HCT116 (cell line): ENCODE measurements at regions not wholly inside any gene's neighbourhood (a gene's known extent, or its start where the extent isn't known, plus 50 kb on each side); places are given as distances from the start of the nearest gene placed in this dataset.

Experiments
- ATAC-seq: fragments of 200-7000 bp; cut with Tn5 transposase; 2 replicates; pipeline ENCODE4 v1.9.1; 2020; ENCODE audit warnings: mild to moderate bottlenecking, moderate library complexity
- BruUV-seq: library from RNA; stranded (reverse); fragments of 400-500 nt; replicated peaks from 2 replicates; lab custom pipeline; 2021; lab: Mats Ljungman, UMichigan
- CTCF ChIA-PET: fragments of 300-600 bp; sonication (Branson Sonifier 250); formaldehyde crosslinking; loops from one replicate; lab custom pipeline; 2021; ENCODE audit warnings: antibody characterized with exemption; lab: Charles Lee
- POLR2A ChIA-PET: fragments of 300-600, 350-600 bp; sonication (Branson Sonifier 250); formaldehyde crosslinking; loops from one replicate; lab custom pipeline; 2021; ENCODE audit warnings: antibody characterized with exemption; lab: Charles Lee
- RAD21 ChIA-PET, 2 experiments: fragments of 300-600 bp; sonication (Branson Sonifier 250); formaldehyde crosslinking; loops; one replicate each; lab custom pipeline; 2023; ENCODE audit warnings: low total read pairs in 2 of 2; ENCODE audit not compliant: uncharacterized antibody in 2 of 2, unreplicated experiment in 2 of 2, low non-redundant PET in 1 of 2; lab: Charles Lee
- DNase-seq: peaks from one replicate; pipeline ENCODE4 v3.0.0-alpha.2; 2010; ENCODE audit warnings: low read depth, low spot score
- H2AFZ ChIP-seq: fragments of 200-600 bp; shearing (Covaris generic), sonication (generic); 2 replicates; pipeline ENCODE4 v1.6.1; 2017; ENCODE audit warnings: low read depth, mixed run types, mixed read lengths, antibody characterized with exemption, low read length; ENCODE audit not compliant: poor library complexity, severe bottlenecking
- H3K27ac ChIP-seq: 2 replicates; pipeline ENCODE4 v1.5.1; 2012; ENCODE audit warnings: low read depth, low read length
- H3K27me3 ChIP-seq: fragments of 200-600 bp; sonication (generic); 2 replicates; pipeline ENCODE4 v1.6.1; 2016; ENCODE audit warnings: mixed run types, low read length, mixed read lengths; ENCODE audit not compliant: insufficient read depth
- H3K36me3 ChIP-seq, 2 experiments: fragments of 200-500 bp in 1 of 2; fragments of 200-600 bp in 1 of 2; sonication (Bioruptor generic) in 1 of 2; sonication (generic) in 1 of 2; 2 replicates each; pipeline versions ENCODE4 v1.5.1 to v1.6.1; 2014 to 2016; ENCODE audit warnings: low read length in 2 of 2, inconsistent platforms in 1 of 2, mixed read lengths in 1 of 2, mixed run types in 1 of 2; ENCODE audit not compliant: insufficient read depth in 2 of 2, control insufficient read depth in 1 of 2
- H3K4me1 ChIP-seq, 2 experiments: fragments of 200-600 bp in 1 of 2; sonication (generic) in 1 of 2; 2 replicates each; pipeline versions ENCODE4 v1.5.1 to v1.6.1; 2012 to 2017; ENCODE audit warnings: low read length in 2 of 2, inconsistent platforms in 1 of 2, mild to moderate bottlenecking in 1 of 2, mixed read lengths in 1 of 2, mixed run types in 1 of 2, moderate library complexity in 1 of 2; ENCODE audit not compliant: insufficient read depth in 2 of 2, control insufficient read depth in 1 of 2
- H3K4me2 ChIP-seq: fragments of 200-600 bp; sonication (generic); 2 replicates; pipeline ENCODE4 v1.6.1; 2017; ENCODE audit warnings: mixed run types, low read length, mixed read lengths
- H3K4me3 ChIP-seq, 2 experiments: fragments of 200-600 bp in 1 of 2; sonication (generic) in 1 of 2; replicated peaks in 1 of 2; 2 replicates each; pipeline ENCODE4 v1.5.1; 2011 to 2016; ENCODE audit warnings: low read length in 2 of 2, control low read depth in 1 of 2, low read depth in 1 of 2, mild to moderate bottlenecking in 1 of 2, mixed read lengths in 1 of 2, mixed run types in 1 of 2
- H3K79me2 ChIP-seq: fragments of 200-600 bp; sonication (generic); 2 replicates; pipeline ENCODE4 v1.6.1; 2017; ENCODE audit warnings: mild to moderate bottlenecking, mixed run types, low read length, moderate library complexity, mixed read lengths; ENCODE audit not compliant: insufficient read depth
- H3K9ac ChIP-seq: fragments of 200-600 bp; sonication (generic); 2 replicates; pipeline ENCODE4 v1.6.1; 2016; ENCODE audit warnings: low read length, mixed read lengths
- H3K9me2 ChIP-seq: fragments of 200-600 bp; sonication (generic), shearing (Covaris generic); 2 replicates; pipeline ENCODE4 v1.6.1; 2017; ENCODE audit warnings: mixed run types, mild to moderate bottlenecking, moderate library complexity; ENCODE audit not compliant: insufficient read depth
- H3K9me3 ChIP-seq, 2 experiments: fragments of 200-500 bp in 1 of 2; fragments of 200-600 bp in 1 of 2; sonication (Bioruptor generic) in 1 of 2; sonication (generic) in 1 of 2; 2 replicates each; pipeline ENCODE4 v1.6.1; 2014 to 2017; ENCODE audit warnings: low read length in 2 of 2, mixed read lengths in 2 of 2, inconsistent platforms in 1 of 2, low read depth in 1 of 2, mild to moderate bottlenecking in 1 of 2, mixed run types in 1 of 2, moderate library complexity in 1 of 2; ENCODE audit not compliant: control insufficient read depth in 1 of 2, insufficient read depth in 1 of 2
- H4K20me1 ChIP-seq: fragments of 200-600 bp; sonication (generic), shearing (Covaris generic); 2 replicates; pipeline ENCODE4 v1.6.1; 2017; ENCODE audit warnings: mixed run types, mild to moderate bottlenecking, moderate library complexity; ENCODE audit not compliant: insufficient read depth
- CBX3 ChIP-seq: IDR thresholded peaks from 2 replicates; pipeline ENCODE4 v1.6.1; 2012; ENCODE audit warnings: low read depth
- CEBPB ChIP-seq: IDR thresholded peaks from 2 replicates; pipeline ENCODE4 v1.6.1; 2012; ENCODE audit warnings: low read depth
- CTCF ChIP-seq, 3 experiments: fragments of 200-600 bp in 1 of 3; sonication (generic) in 1 of 3; IDR thresholded peaks in 2 of 3; conservative IDR thresholded peaks in 1 of 3; 2 replicates each; pipeline ENCODE4 v1.5.1; 2012 to 2017; ENCODE audit warnings: low read depth in 2 of 3, low read length in 2 of 3, antibody characterized with exemption in 1 of 3, borderline replicate concordance in 1 of 3, control low read depth in 1 of 3, mild to moderate bottlenecking in 1 of 3, mixed read lengths in 1 of 3, mixed run types in 1 of 3, moderate library complexity in 1 of 3; ENCODE audit not compliant: insufficient read depth in 1 of 3
- EGR1 ChIP-seq: IDR thresholded peaks from 2 replicates; pipeline ENCODE4 v1.6.1; 2012; ENCODE audit warnings: low read depth
- ELF1 ChIP-seq: IDR thresholded peaks from 2 replicates; pipeline ENCODE4 v1.6.1; 2012; ENCODE audit warnings: low read depth, borderline replicate concordance
- EZH2 ChIP-seq: fragments of 200-600 bp; sonication (generic); IDR thresholded peaks from 2 replicates; pipeline ENCODE4 v1.6.1; 2017; ENCODE audit warnings: antibody characterized with exemption, mixed run types
- EZH2phosphoT487 ChIP-seq: fragments of 200-600 bp; IDR thresholded peaks from 2 replicates; pipeline ENCODE4 v1.6.1; 2018; ENCODE audit warnings: antibody characterized with exemption, borderline replicate concordance
- FOSL1 ChIP-seq: IDR thresholded peaks from 2 replicates; pipeline ENCODE4 v1.6.1; 2012; ENCODE audit warnings: low read depth
- RAD21 ChIP-seq: IDR thresholded peaks from 2 replicates; pipeline ENCODE4 v1.6.1; 2012; ENCODE audit warnings: low read depth, mild to moderate bottlenecking
- SP1 ChIP-seq: IDR thresholded peaks from 2 replicates; pipeline ENCODE4 v1.6.1; 2012; ENCODE audit warnings: low read depth
- YY1 ChIP-seq: IDR thresholded peaks from 2 replicates; pipeline ENCODE4 v1.6.1; 2011; ENCODE audit warnings: low read length, low read depth, moderate library complexity, mild to moderate bottlenecking; ENCODE audit not compliant: insufficient replicate concordance; ENCODE audit errors: extremely low read depth
- ZBTB33 ChIP-seq: IDR thresholded peaks from 2 replicates; pipeline ENCODE4 v1.6.1; 2011; ENCODE audit warnings: mild to moderate bottlenecking, low read length, moderate library complexity; ENCODE audit not compliant: insufficient replicate concordance; ENCODE audit errors: extremely low read depth
- ZFX ChIP-seq: fragments of 450-650 bp; IDR thresholded peaks from 2 replicates; pipeline ENCODE4 v1.6.1; 2017
- ZNF274 ChIP-seq: fragments of 200-500 bp; sonication (Bioruptor generic); IDR thresholded peaks from 2 replicates; pipeline ENCODE4 v1.6.1; 2014; ENCODE audit warnings: mild to moderate bottlenecking, low read depth, low read length, inconsistent platforms
- intact Hi-C: fragments of 100-400 bp; cut with micrococcal nuclease; formaldehyde crosslinking; loops from 2 replicates; pipeline ENCODE4 v1.10.0; 2022
- TF ChIP-seq, protein P1 (sequence below): IDR thresholded peaks from 2 replicates; pipeline ENCODE4 v1.6.1; 2012
- TF ChIP-seq, protein P2 (sequence below): IDR thresholded peaks from 2 replicates; pipeline ENCODE4 v1.6.1; 2012

- H3K36me3 ChIP-seq: no peaks in the 10 kb centered on the region
- no peaks in the 10 kb centered on the region for H3K9me2 ChIP-seq
- ChIA-PET CTCF (no interaction called here), POLR2A (no interaction called here), RAD21 (no interaction called here)
- H3K4me3 ChIP-seq: no peak overlapping the region
- TF ChIP-seq, protein P1, sequence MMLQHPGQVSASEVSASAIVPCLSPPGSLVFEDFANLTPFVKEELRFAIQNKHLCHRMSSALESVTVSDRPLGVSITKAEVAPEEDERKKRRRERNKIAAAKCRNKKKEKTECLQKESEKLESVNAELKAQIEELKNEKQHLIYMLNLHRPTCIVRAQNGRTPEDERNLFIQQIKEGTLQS: no peak
- TF ChIP-seq FOSL1 (no peak), SP1 (no peak), YY1 (no peak), EZH2 (no peak), EGR1 (no peak)
- H3K27me3 ChIP-seq: no peaks in the 10 kb centered on the region
- no peaks in the 10 kb centered on the region for H4K20me1 ChIP-seq
- no peaks in the 10 kb centered on the region for H3K9me3 ChIP-seq
- no peak overlapping the region for H3K27ac ChIP-seq
- intact Hi-C loops: no loop called here
- BruUV-seq: no TSS peak
- ATAC-seq: no peak
- no peak overlapping the region for H2AFZ ChIP-seq
- no peak overlapping the region for H3K9ac ChIP-seq
- DNase-seq: no peak
- no peaks in the 10 kb centered on the region for H3K4me1 ChIP-seq
- no peaks in the 10 kb centered on the region for H3K79me2 ChIP-seq
- no peak overlapping the region for H3K4me2 ChIP-seq
Observed at GRCh38 chr5:116637149-116637740, 62.6 kb upstream of the SEMA6A start.

DNA sequence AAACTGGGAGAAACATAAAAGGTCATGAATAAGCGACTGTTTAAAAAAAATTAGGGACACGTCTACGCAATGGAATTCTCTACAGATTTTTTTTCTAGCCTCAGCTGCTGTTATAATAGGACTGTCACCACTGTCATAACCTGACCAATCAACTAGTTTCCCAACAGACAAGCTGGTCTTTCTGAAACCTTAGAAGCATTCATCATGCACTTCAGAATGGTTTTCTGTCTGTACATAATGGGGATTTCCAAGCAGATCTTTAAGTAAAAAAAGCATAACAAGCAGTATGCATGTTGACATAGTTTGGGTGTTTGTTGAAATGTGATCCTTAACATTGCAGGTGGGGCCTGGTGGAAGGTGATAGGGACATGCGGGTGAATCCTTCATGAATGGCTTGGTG lies 58.3 kb upstream of the SEMA6A start:
- H3K36me3 ChIP-seq: no peaks in the 10 kb centered on the region
- CTCF ChIA-PET: no interaction called here
- TF ChIP-seq CEBPB (no peak), YY1 (no peak), ZFX (no peak), EZH2phosphoT487 (no peak), ZBTB33 (no peak), CBX3 (no peak), EGR1 (no peak), RAD21 (no peak), SP1 (no peak), ZNF274 (no peak), CTCF (IDR thresholded peaks at IDR 0.05 in 2 of 3, conservative IDR thresholded peaks at IDR 0.05 in 1 of 3; ENCODE audit: borderline replicate concordance in 1 of 3, insufficient read depth in 1 of 3, low read depth in 2 of 3, low read length in 2 of 3) (no peak), FOSL1 (no peak), ELF1 (no peak)
- TF ChIP-seq, protein P2, sequence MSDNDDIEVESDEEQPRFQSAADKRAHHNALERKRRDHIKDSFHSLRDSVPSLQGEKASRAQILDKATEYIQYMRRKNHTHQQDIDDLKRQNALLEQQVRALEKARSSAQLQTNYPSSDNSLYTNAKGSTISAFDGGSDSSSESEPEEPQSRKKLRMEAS: no peak
- TF ChIP-seq, protein P1: no peak

More for the DNA sequence above, 58.3 kb upstream of the SEMA6A start:
- no peaks in the 10 kb centered on the region for H4K20me1 ChIP-seq
- no peak overlapping the region for H3K9ac ChIP-seq
- no peaks in the 10 kb centered on the region for H3K9me2 ChIP-seq
- intact Hi-C loops: no loop called here
- H3K4me1 ChIP-seq: no peaks in the 10 kb centered on the region
- no peaks in the 10 kb centered on the region for H3K27me3 ChIP-seq
- ATAC-seq (no peak), DNase-seq (no peak)
- RAD21 ChIA-PET: no interaction called here
- H3K4me3 ChIP-seq: no peak overlapping the region
- POLR2A ChIA-PET: no interaction called here
- H3K27ac ChIP-seq: no peak overlapping the region
- no peak overlapping the region for H3K4me2 ChIP-seq
- no peaks in the 10 kb centered on the region for H3K79me2 ChIP-seq
- H2AFZ ChIP-seq: no peak overlapping the region
- BruUV-seq: no TSS peak
- H3K9me3 ChIP-seq: no peaks in the 10 kb centered on the region
